ENCODE measurements at regions not wholly inside any gene's neighbourhood (a gene's known extent, or its start where the extent isn't known, plus 50 kb on each side); places are given as distances from the start of the nearest gene placed in this dataset.

DNA sequence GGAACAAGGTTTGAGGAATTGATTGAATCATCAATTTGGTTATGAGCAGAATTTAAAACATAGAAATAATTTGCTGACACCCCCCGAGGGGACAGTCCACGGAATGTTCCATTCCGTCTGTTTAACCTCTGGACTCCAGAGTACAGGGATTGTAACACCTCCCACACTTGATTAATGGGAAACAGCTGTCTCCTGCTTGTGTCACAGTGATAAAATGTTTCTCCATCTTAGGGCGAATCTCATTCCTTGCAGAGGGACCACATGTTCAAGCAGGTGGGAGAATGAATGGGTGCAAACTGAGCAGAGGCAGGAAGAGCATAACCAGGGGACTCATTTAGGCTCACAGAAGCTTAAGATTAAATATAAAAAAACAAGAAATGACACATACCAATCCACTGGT lies 249.5 kb upstream of the RBFOX1 start:
- no peak for TF ChIP-seq YY1 (IDR thresholded peaks at IDR 0.05; ENCODE audit: insufficient read depth, insufficient read length)
- no peak for TF ChIP-seq ZNF274 (IDR thresholded peaks at IDR 0.05; ENCODE audit: low read depth, low read length)
- TF ChIP-seq SUZ12 (IDR thresholded peaks at IDR 0.05; ENCODE audit: extremely low read depth, insufficient read depth, insufficient read length), result no peak
